SK-N-SH treated with all-trans-retinoic acid at 6 μM for 48 hours (cell line): ENCODE measurements at regions not wholly inside any gene's neighbourhood (a gene's known extent, or its start where the extent isn't known, plus 50 kb on each side); places are given as distances from the start of the nearest gene placed in this dataset.

Experiments used
- ATAC-seq: fragments of 200-7000 bp; cut with Tn5 transposase; 3 replicates; pipeline ENCODE4 v1.9.1; 2020; ENCODE audit warnings: mild to moderate bottlenecking, moderate library complexity
- ARNTL ChIP-seq: fragments of 450-650 bp; formaldehyde crosslinking; IDR thresholded peaks from 2 replicates; pipeline ENCODE4 v1.5.0; 2020; ENCODE audit warnings: low read depth, mild to moderate bottlenecking, moderate library complexity, borderline replicate concordance
- BACH2 ChIP-seq: fragments of 250-450 bp; sonication (Bioruptor Pico); IDR thresholded peaks from 2 replicates; pipeline ENCODE4 v1.9.0; 2021; ENCODE audit warnings: mild to moderate bottlenecking, borderline replicate concordance
- CSDC2 ChIP-seq: fragments of 250-450 bp; sonication (Bioruptor Pico); IDR thresholded peaks from 2 replicates; pipeline ENCODE4 v1.5.0; 2020; ENCODE audit warnings: mild to moderate bottlenecking, moderate library complexity
- CSRNP3 ChIP-seq: fragments of 250-450 bp; sonication (Bioruptor Pico); IDR thresholded peaks from 2 replicates; pipeline ENCODE4 v1.5.1; 2021; ENCODE audit warnings: mild to moderate bottlenecking, moderate library complexity
- ESRRG ChIP-seq: fragments of 250-450 bp; sonication (Bioruptor Pico); IDR thresholded peaks from 2 replicates; pipeline ENCODE4 v1.6.1; 2021; ENCODE audit warnings: mild to moderate bottlenecking
- GLIS3 ChIP-seq: fragments of 250-450 bp; sonication (Bioruptor Pico); IDR thresholded peaks from 2 replicates; pipeline ENCODE4 v1.5.0; 2020; ENCODE audit warnings: mild to moderate bottlenecking, moderate library complexity
- ISL1 ChIP-seq: fragments of 250-450 bp; sonication (Bioruptor Pico); IDR thresholded peaks from 2 replicates; pipeline ENCODE4 v2.1.2; 2022; ENCODE audit warnings: mild to moderate bottlenecking, moderate library complexity
- OSR1 ChIP-seq: fragments of 250-450 bp; sonication (Bioruptor Pico); IDR thresholded peaks from 2 replicates; pipeline ENCODE4 v1.8.0; 2022; ENCODE audit warnings: moderate library complexity, mild to moderate bottlenecking, inconsistent platforms
- PATZ1 ChIP-seq: fragments of 250-450 bp; sonication (Bioruptor Pico); IDR thresholded peaks from 2 replicates; pipeline ENCODE4 v1.8.0; 2020; ENCODE audit warnings: mild to moderate bottlenecking, moderate library complexity, borderline replicate concordance
- POU6F1 ChIP-seq: fragments of 250-450 bp; sonication (Bioruptor Pico); IDR thresholded peaks from 2 replicates; pipeline ENCODE4 v1.8.0; 2021; ENCODE audit warnings: low read depth, mild to moderate bottlenecking, moderate library complexity, borderline replicate concordance
- PPARA ChIP-seq: fragments of 250-450 bp; sonication (Bioruptor Pico); IDR thresholded peaks from 2 replicates; pipeline ENCODE4 v1.5.0; 2020; ENCODE audit warnings: mild to moderate bottlenecking, borderline replicate concordance
- RARB ChIP-seq: fragments of 250-450 bp; sonication (Bioruptor Pico); IDR thresholded peaks from 2 replicates; pipeline ENCODE4 v1.8.0; 2021; ENCODE audit warnings: mild to moderate bottlenecking, moderate library complexity
- TCF4 ChIP-seq: fragments of 250-450 bp; sonication (Bioruptor Pico); IDR thresholded peaks from 2 replicates; pipeline ENCODE4 v1.8.0; 2021; ENCODE audit warnings: mild to moderate bottlenecking, moderate library complexity, borderline replicate concordance
- TOX ChIP-seq: fragments of 250-450 bp; sonication (Bioruptor Pico); IDR thresholded peaks from 2 replicates; pipeline ENCODE4 v1.8.0; 2021; ENCODE audit warnings: mild to moderate bottlenecking, moderate library complexity, borderline replicate concordance
- TSHZ2 ChIP-seq: fragments of 250-450 bp; sonication (Bioruptor Pico); IDR thresholded peaks from 2 replicates; pipeline ENCODE4 v1.5.0; 2020; ENCODE audit warnings: mild to moderate bottlenecking, moderate library complexity
- ZC3H10 ChIP-seq: fragments of 250-450 bp; sonication (Bioruptor Pico); IDR thresholded peaks from 2 replicates; pipeline ENCODE4 v1.5.1; 2021; ENCODE audit warnings: mild to moderate bottlenecking, moderate library complexity
- ZFP3 ChIP-seq: fragments of 250-450 bp; sonication (Bioruptor Pico); IDR thresholded peaks from 2 replicates; pipeline ENCODE4 v1.5.0; 2020; ENCODE audit warnings: mild to moderate bottlenecking, moderate library complexity
- ZFP30 ChIP-seq: fragments of 450-650 bp; formaldehyde crosslinking; IDR thresholded peaks from 2 replicates; pipeline ENCODE4 v1.5.0; 2022; ENCODE audit warnings: mild to moderate bottlenecking, moderate library complexity
- ZNF565 ChIP-seq: fragments of 450-650 bp; formaldehyde crosslinking; conservative IDR thresholded peaks from 2 replicates; pipeline ENCODE4 v1.5.0; 2020; ENCODE audit warnings: low read depth, mild to moderate bottlenecking, moderate library complexity
- ZNF8 ChIP-seq: fragments of 450-650 bp; formaldehyde crosslinking; IDR thresholded peaks from 2 replicates; pipeline ENCODE4 v1.5.0; 2020; ENCODE audit warnings: mild to moderate bottlenecking, moderate library complexity

GRCh38 chr2:204389120-204389519 is 156.2 kb upstream of the PARD3B start (continued):
- TF ChIP-seq TSHZ2 (CRISPR knock-in tag) (no peak), PPARA (CRISPR knock-in tag) (no peak), PATZ1 (CRISPR knock-in tag) (no peak)

GRCh38 chr2:204389856-204390255 is 155.4 kb upstream of the PARD3B start:
- no peak for ATAC-seq

GRCh38 chr2:204395539-204395938 is 149.7 kb upstream of the PARD3B start:
- TF ChIP-seq POU6F1 (CRISPR knock-in tag) = no peak
- no peak for TF ChIP-seq ARNTL (CRISPR knock-in tag)
- no peak for TF ChIP-seq PATZ1 (CRISPR knock-in tag)
- TF ChIP-seq GLIS3 = no peak
- no peak for TF ChIP-seq CSDC2 (CRISPR knock-in tag)
- TF ChIP-seq OSR1 (CRISPR knock-in tag) = no peak
- no peak for ATAC-seq

More at GRCh38 chr2:204389856-204390255, 155.4 kb upstream of the PARD3B start:
- TF ChIP-seq CSRNP3 (CRISPR knock-in tag) (no peak), PPARA (CRISPR knock-in tag) (no peak), ZFP3 (CRISPR knock-in tag) (no peak), OSR1 (CRISPR knock-in tag) (no peak)

- no peak for ATAC-seq
- TF ChIP-seq ESRRG = no peak
- TF ChIP-seq ZNF8 (CRISPR knock-in tag) = no peak
- no peak for TF ChIP-seq RARB (CRISPR knock-in tag)
- no peak for TF ChIP-seq ARNTL (CRISPR knock-in tag)
- no peak for TF ChIP-seq CSDC2 (CRISPR knock-in tag)
- TF ChIP-seq GLIS3 = no peak
- TF ChIP-seq ZFP3 (CRISPR knock-in tag) = no peak
- TF ChIP-seq PPARA (CRISPR knock-in tag) = no peak
- no peak for TF ChIP-seq CSRNP3 (CRISPR knock-in tag)
- no peak for TF ChIP-seq ZFP30 (CRISPR knock-in tag)
- no peak for TF ChIP-seq TCF4 (CRISPR knock-in tag)
- TF ChIP-seq ISL1 (CRISPR knock-in tag) = no peak
- TF ChIP-seq TOX = no peak
- no peak for TF ChIP-seq POU6F1 (CRISPR knock-in tag)
- no peak for TF ChIP-seq ZC3H10 (CRISPR knock-in tag)
- no peak for TF ChIP-seq BACH2 (CRISPR knock-in tag)
- TF ChIP-seq ZNF565 (CRISPR knock-in tag) = no peak
- TF ChIP-seq PATZ1 (CRISPR knock-in tag) = no peak
These were observed 144.2 kb upstream of the PARD3B start for GRCh38 chr2:204401114-204401513.
